Fibroblast of lung (primary cell): ENCODE measurements at regions not wholly inside any gene's neighbourhood (a gene's known extent, or its start where the extent isn't known, plus 50 kb on each side); places are given as distances from the start of the nearest gene placed in this dataset.

Experiments used
- EZH2 ChIP-seq: IDR thresholded peaks from 2 replicates; pipeline ENCODE4 v1.5.1; 2012; ENCODE audit warnings: low read length, control low read depth, mild to moderate bottlenecking; ENCODE audit errors: missing control alignments
- TF ChIP-seq, protein P1 (sequence below), 2 donors: IDR thresholded peaks in 1 of 2; conservative IDR thresholded peaks in 1 of 2; 1 replicate in 1 of 2; 2 replicates in 1 of 2; pipeline ENCODE4 v1.5.1; 2011 to 2012; ENCODE audit warnings: low read length in 2 of 2, control low read depth in 1 of 2, inconsistent platforms in 1 of 2, low read depth in 1 of 2, mild to moderate bottlenecking in 1 of 2

DNA sequence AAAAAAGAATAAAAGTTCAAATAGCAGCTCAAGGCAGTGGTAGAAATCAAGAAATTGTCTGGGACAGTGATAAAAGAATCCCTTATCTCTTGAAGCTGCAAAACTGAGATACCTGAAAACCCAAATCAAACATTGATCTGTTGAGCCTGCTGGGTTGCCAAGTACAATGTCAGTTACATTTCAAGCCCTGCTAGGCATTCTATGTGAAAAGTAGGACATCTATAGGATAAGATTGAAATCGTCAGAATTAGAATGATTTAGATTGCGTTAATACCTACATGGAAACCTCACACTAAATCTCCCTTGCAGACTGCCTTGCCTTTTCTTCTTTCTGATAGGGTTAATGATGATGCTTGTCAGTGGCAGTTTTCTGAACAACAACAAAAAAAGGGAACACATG is 1684.4 kb upstream of the B3GALT2 start:
- TF ChIP-seq, protein P1, sequence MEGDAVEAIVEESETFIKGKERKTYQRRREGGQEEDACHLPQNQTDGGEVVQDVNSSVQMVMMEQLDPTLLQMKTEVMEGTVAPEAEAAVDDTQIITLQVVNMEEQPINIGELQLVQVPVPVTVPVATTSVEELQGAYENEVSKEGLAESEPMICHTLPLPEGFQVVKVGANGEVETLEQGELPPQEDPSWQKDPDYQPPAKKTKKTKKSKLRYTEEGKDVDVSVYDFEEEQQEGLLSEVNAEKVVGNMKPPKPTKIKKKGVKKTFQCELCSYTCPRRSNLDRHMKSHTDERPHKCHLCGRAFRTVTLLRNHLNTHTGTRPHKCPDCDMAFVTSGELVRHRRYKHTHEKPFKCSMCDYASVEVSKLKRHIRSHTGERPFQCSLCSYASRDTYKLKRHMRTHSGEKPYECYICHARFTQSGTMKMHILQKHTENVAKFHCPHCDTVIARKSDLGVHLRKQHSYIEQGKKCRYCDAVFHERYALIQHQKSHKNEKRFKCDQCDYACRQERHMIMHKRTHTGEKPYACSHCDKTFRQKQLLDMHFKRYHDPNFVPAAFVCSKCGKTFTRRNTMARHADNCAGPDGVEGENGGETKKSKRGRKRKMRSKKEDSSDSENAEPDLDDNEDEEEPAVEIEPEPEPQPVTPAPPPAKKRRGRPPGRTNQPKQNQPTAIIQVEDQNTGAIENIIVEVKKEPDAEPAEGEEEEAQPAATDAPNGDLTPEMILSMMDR (conservative IDR thresholded peaks at IDR 0.05 in 1 of 2, IDR thresholded peaks at IDR 0.05 in 1 of 2; ENCODE audit: low read depth in 1 of 2, low read length in 2 of 2): no peak
- TF ChIP-seq EZH2: no peak
